Activated T-cell treated with anti-CD3 and anti-CD28 coated beads for 24 hours (primary cell): ENCODE measurements at regions not wholly inside any gene's neighbourhood (a gene's known extent, or its start where the extent isn't known, plus 50 kb on each side); places are given as distances from the start of the nearest gene placed in this dataset.

Source experiments
- DNase-seq: peaks from one replicate; pipeline ENCODE4 v3.0.0-alpha.2; 2020; ENCODE audit warnings: low read depth

- DNase-seq, result no peak
Observed at GRCh38 chr9:86795823-86796553, 151.3 kb downstream of the GAS1 start.

GRCh38 chr9:86795047-86795442, 152.3 kb downstream of the GAS1 start:
- DNase-seq, result no peak

GRCh38 chr9:86794391-86795046, 152.8 kb downstream of the GAS1 start:
- DNase-seq, result no peak

GRCh38 chr9:86792136-86792535, 155.2 kb downstream of the GAS1 start:
- DNase-seq, result no peak

GRCh38 chr9:86790805-86791204, 156.5 kb downstream of the GAS1 start:
- no peak for DNase-seq

- no peak for DNase-seq
Observed at GRCh38 chr9:86788456-86788855, 158.8 kb downstream of the GAS1 start.

- no peak for DNase-seq
Observed at GRCh38 chr9:86783884-86784283, 163.4 kb downstream of the GAS1 start.

- no peak for DNase-seq
Observed at GRCh38 chr9:86782831-86783230, 164.5 kb downstream of the GAS1 start.

- no peak for DNase-seq
Observed at GRCh38 chr9:86778761-86779160, 168.5 kb downstream of the GAS1 start.

GRCh38 chr9:86775718-86776117, 171.6 kb downstream of the GAS1 start:
- DNase-seq, result no peak

GRCh38 chr9:86774116-86774515, 173.2 kb downstream of the GAS1 start:
- DNase-seq, result no peak

- DNase-seq, result no peak
Observed at GRCh38 chr9:86773422-86773945, 173.8 kb downstream of the GAS1 start.

GRCh38 chr9:86772635-86772993, 174.7 kb downstream of the GAS1 start:
- DNase-seq, result no peak

GRCh38 chr9:86771941-86772634, 175.2 kb downstream of the GAS1 start:
- DNase-seq, result no peak

- no peak for DNase-seq
Observed at GRCh38 chr9:86771420-86771819, 175.9 kb downstream of the GAS1 start.

- no peak for DNase-seq
Observed at GRCh38 chr9:86768709-86769108, 178.6 kb downstream of the GAS1 start.

- DNase-seq, result no peak
Observed at GRCh38 chr9:86768020-86768419, 179.3 kb downstream of the GAS1 start.

GRCh38 chr9:86767373-86767772, 179.9 kb downstream of the GAS1 start:
- no peak for DNase-seq

- DNase-seq, result no peak
Observed at GRCh38 chr9:86766912-86767311, 180.4 kb downstream of the GAS1 start.

GRCh38 chr9:86766511-86766910, 180.8 kb downstream of the GAS1 start:
- DNase-seq, result no peak

- DNase-seq, result no peak
Observed at GRCh38 chr9:86765746-86766430, 181.4 kb downstream of the GAS1 start.

- no peak for DNase-seq
Observed at GRCh38 chr9:86764671-86765343, 182.5 kb downstream of the GAS1 start.
